IMR-90 (cell line): ENCODE measurements at regions not wholly inside any gene's neighbourhood (a gene's known extent, or its start where the extent isn't known, plus 50 kb on each side); places are given as distances from the start of the nearest gene placed in this dataset.

ENCODE experiments used
- ATAC-seq: fragments of 200-7000 bp; cut with Tn5 transposase; 2 replicates; pipeline ENCODE4 v1.9.1; 2020; ENCODE audit warnings: low read depth, mild to moderate bottlenecking, moderate library complexity
- BruUV-seq: library from RNA; stranded (reverse); fragments of 400-500 nt; replicated peaks from 2 replicates; lab custom pipeline; 2021; lab: Mats Ljungman, UMichigan
- CTCF ChIA-PET: fragments of 300-600 bp; formaldehyde crosslinking; extraction: SDS; loops from one replicate; lab custom pipeline; 2021; ENCODE audit warnings: antibody characterized with exemption; lab: Yijun Ruan, JAX
- POLR2A ChIA-PET: fragments of 300-600 bp; sonication (Branson Sonifier 250); formaldehyde crosslinking; loops from one replicate; lab custom pipeline; 2022; ENCODE audit warnings: antibody characterized with exemption; ENCODE audit not compliant: unreplicated experiment; lab: Charles Lee
- DNase-seq: peaks from one replicate; pipeline ENCODE4 v3.0.0; 2013
- H2AFZ ChIP-seq: replicated peaks from 2 replicates; pipeline ENCODE3; 2013; ENCODE audit warnings: low read length, mild to moderate bottlenecking; ENCODE audit not compliant: poor library complexity
- H2AK5ac ChIP-seq: 2 replicates; pipeline ENCODE4 v1.6.1; 2013; ENCODE audit warnings: low read depth, low read length, inconsistent platforms
- H2AK9ac ChIP-seq: replicated peaks from 2 replicates; pipeline ENCODE3; 2013; ENCODE audit warnings: mild to moderate bottlenecking, low read depth, low read length, moderate library complexity; ENCODE audit not compliant: poor library complexity
- H2BK120ac ChIP-seq: 2 replicates; pipeline ENCODE4 v1.6.1; 2013; ENCODE audit warnings: low read depth, low read length, inconsistent platforms
- H2BK15ac ChIP-seq: 3 replicates; pipeline ENCODE4 v1.6.1; 2013; ENCODE audit warnings: low read depth, low read length, inconsistent platforms
- H2BK20ac ChIP-seq: 2 replicates; pipeline ENCODE4 v1.6.1; 2013; ENCODE audit warnings: low read depth, mild to moderate bottlenecking, inconsistent platforms, low read length, moderate library complexity
- H2BK5ac ChIP-seq: 2 replicates; pipeline ENCODE4 v1.6.1; 2013; ENCODE audit warnings: mild to moderate bottlenecking, low read depth, low read length, inconsistent platforms; ENCODE audit not compliant: poor library complexity, severe bottlenecking
- H3K14ac ChIP-seq: replicated peaks from 2 replicates; pipeline ENCODE4 v1.6.1; 2013; ENCODE audit warnings: low read depth, low read length, inconsistent platforms
- H3K18ac ChIP-seq: 2 replicates; pipeline ENCODE4 v1.6.1; 2013; ENCODE audit warnings: low read depth, low read length, control low read depth
- H3K23ac ChIP-seq: 2 replicates; pipeline ENCODE4 v1.6.1; 2013; ENCODE audit warnings: low read depth, low read length, inconsistent platforms
- H3K27ac ChIP-seq: 2 replicates; pipeline ENCODE4 v1.5.1; 2013; ENCODE audit warnings: mild to moderate bottlenecking, control low read depth, low read length; ENCODE audit not compliant: insufficient read depth
- H3K27me3 ChIP-seq: 2 replicates; pipeline ENCODE4 v1.6.1; 2013; ENCODE audit warnings: low read length; ENCODE audit not compliant: control insufficient read depth, insufficient read depth
- H3K36me3 ChIP-seq: 2 replicates; pipeline ENCODE4 v1.6.1; 2013; ENCODE audit warnings: low read length, mixed read lengths; ENCODE audit not compliant: control insufficient read depth, insufficient read depth
- H3K4ac ChIP-seq: 2 replicates; pipeline ENCODE4 v1.6.1; 2013; ENCODE audit warnings: low read depth, low read length, inconsistent platforms
- H3K4me1 ChIP-seq: 2 replicates; pipeline ENCODE4 v1.6.1; 2013; ENCODE audit warnings: low read length, mixed read lengths; ENCODE audit not compliant: control insufficient read depth, insufficient read depth
- H3K4me2 ChIP-seq: 2 replicates; pipeline ENCODE4 v1.6.1; 2013; ENCODE audit warnings: low read depth, mild to moderate bottlenecking, control low read depth, low read length, moderate library complexity
- H3K4me3 ChIP-seq: 2 replicates; pipeline ENCODE4 v1.5.1; 2013; ENCODE audit warnings: low read depth, mild to moderate bottlenecking, control low read depth, low read length, moderate library complexity; ENCODE audit not compliant: insufficient read depth
- H3K56ac ChIP-seq: 2 replicates; pipeline ENCODE4 v1.6.1; 2013; ENCODE audit warnings: low read length, inconsistent platforms; ENCODE audit not compliant: insufficient read depth; ENCODE audit errors: extremely low read depth
- H3K79me1 ChIP-seq, 2 experiments: 2 replicates each; pipeline ENCODE4 v1.6.1; 2013; ENCODE audit warnings: low read length in 2 of 2, inconsistent platforms in 1 of 2, low read depth in 1 of 2
- H3K9ac ChIP-seq: 2 replicates; pipeline ENCODE4 v1.6.1; 2013; ENCODE audit warnings: low read depth, low read length, control low read depth
- H3K9me1 ChIP-seq: 2 replicates; pipeline ENCODE4 v1.6.1; 2013; ENCODE audit warnings: low read length, inconsistent platforms; ENCODE audit not compliant: insufficient read depth
- H3K9me3 ChIP-seq: 2 replicates; pipeline ENCODE4 v1.6.1; 2013; ENCODE audit warnings: low read length; ENCODE audit not compliant: control insufficient read depth, insufficient read depth
- H4K20me1 ChIP-seq: 2 replicates; pipeline ENCODE4 v1.6.1; 2013; ENCODE audit warnings: low read length, inconsistent platforms; ENCODE audit not compliant: insufficient read depth
- H4K5ac ChIP-seq: 2 replicates; pipeline ENCODE4 v1.6.1; 2013; ENCODE audit warnings: mild to moderate bottlenecking, low read depth, low read length, control low read depth
- H4K8ac ChIP-seq, 2 experiments: 2 replicates each; pipeline ENCODE4 v1.6.1; 2013; ENCODE audit warnings: low read depth in 2 of 2, low read length in 2 of 2, control low read depth in 1 of 2, inconsistent platforms in 1 of 2
- H4K91ac ChIP-seq: 2 replicates; pipeline ENCODE4 v1.6.1; 2013; ENCODE audit warnings: low read depth, low read length, inconsistent platforms; ENCODE audit not compliant: insufficient read depth
- BHLHE40 ChIP-seq: fragments of 150-350 bp; IDR thresholded peaks from 2 replicates; pipeline ENCODE4 v1.6.1; 2016; ENCODE audit warnings: mild to moderate bottlenecking, low read depth, low read length
- CEBPB ChIP-seq: IDR thresholded peaks from 2 replicates; pipeline ENCODE4 v1.6.1; 2012; ENCODE audit warnings: low read depth, low read length, improper control_type of control experiment
- FOS ChIP-seq: fragments of 150-350 bp; IDR thresholded peaks from 2 replicates; pipeline ENCODE4 v1.6.1; 2016; ENCODE audit warnings: low read depth, low read length
- MAFK ChIP-seq: IDR thresholded peaks from 2 replicates; pipeline ENCODE4 v1.6.1; 2012; ENCODE audit warnings: low read depth, low read length, improper control_type of control experiment
- MXI1 ChIP-seq: IDR thresholded peaks from 2 replicates; pipeline ENCODE4 v1.6.1; 2012; ENCODE audit warnings: low read depth, mild to moderate bottlenecking, low read length, moderate library complexity, borderline replicate concordance
- SMC3 ChIP-seq: fragments of 150-350 bp; IDR thresholded peaks from 2 replicates; pipeline ENCODE4 v1.6.1; 2016; ENCODE audit warnings: low read depth, mild to moderate bottlenecking, antibody characterized with exemption, low read length, moderate library complexity
- WGBS, 2 experiments: methylation state at CpG; one replicate each; pipeline versions ENCODE4 v1.1.5 to v1.1.7; 2013; ENCODE audit warnings: missing lambda C conversion rate in 2 of 2; ENCODE audit not compliant: insufficient read length in 1 of 2; ENCODE audit errors: extremely low coverage in 2 of 2; 5-methylcytosine and 5-hydroxymethylcytosine counted together
- dilution Hi-C: fragments of 300-500 bp; cut with HindIII; formaldehyde crosslinking; loops from one replicate; pipeline ENCODE4 v1.14.3; 2018; ENCODE audit warnings: low sequenced_read_pairs; ENCODE audit not compliant: unreplicated experiment
- in situ Hi-C: fragments of 300-500 bp; cut with MboI; formaldehyde crosslinking; loops from 3 replicates; pipeline ENCODE4 v1.14.3; 2019; ENCODE audit warnings: low sequenced_read_pairs, inconsistent platforms, mixed read lengths
- intact Hi-C: fragments of 100-400 bp; cut with micrococcal nuclease; formaldehyde crosslinking; loops from 2 replicates; pipeline ENCODE4 v1.10.0; 2022

- Histone ChIP-seq H3K27me3 (no peaks in the 10 kb centered on the region), H3K27ac (no peak overlapping the region), H3K18ac (no peak overlapping the region), H3K9ac (no peak overlapping the region), H3K4ac (no peak overlapping the region), H3K9me1 (no peaks in the 10 kb centered on the region), H3K36me3 (no peaks in the 10 kb centered on the region), H3K4me2 (no peak overlapping the region), H3K4me1 (no peaks in the 10 kb centered on the region), H3K56ac (no peak overlapping the region), H2AK9ac (no peak overlapping the region), H2BK20ac (no peak overlapping the region), H3K9me3 (no peaks in the 10 kb centered on the region), H2BK15ac (no peak overlapping the region), H4K8ac (no peak overlapping the region), H2BK120ac (no peak overlapping the region), H2BK5ac (no peak overlapping the region), H3K14ac (no peak overlapping the region), H3K23ac (no peak overlapping the region), H2AK5ac (no peak overlapping the region), H3K79me1 (no peaks in the 10 kb centered on the region), H3K4me3 (no peak overlapping the region), H4K91ac (no peak overlapping the region), H2AFZ (no peak overlapping the region), H4K5ac (no peak overlapping the region), H4K20me1 (no peaks in the 10 kb centered on the region)
- ATAC-seq (no peak), DNase-seq (no peak)
- ChIA-PET POLR2A (no interaction called here), CTCF (interaction anchor here (0.6 kb wide), 1 partner anchor 32 kb away, joined by 3 read pairs; no protein-coding TSS in a partner anchor)
- in situ Hi-C loops (no loop called here), dilution Hi-C loops (no loop called here), intact Hi-C loops (no loop called here)
- WGBS, 2 experiments, result no CpG with 5 or more reads among the region's 1 CpG
- no TSS peak for BruUV-seq
- TF ChIP-seq BHLHE40, result no peak
- TF ChIP-seq SMC3, result no peak
- TF ChIP-seq MXI1, result no peak
- no peak for TF ChIP-seq MAFK
- no peak for TF ChIP-seq FOS
- no peak for TF ChIP-seq CEBPB
Observed at GRCh38 chr3:132116601-132117000, 81.8 kb upstream of the CPNE4 start.
